PC-3 (cell line): ENCODE measurements at regions not wholly inside any gene's neighbourhood (a gene's known extent, or its start where the extent isn't known, plus 50 kb on each side); places are given as distances from the start of the nearest gene placed in this dataset.

Experiments
- EZH2 ChIP-seq: fragments of 300-600 bp; sonication (generic); IDR thresholded peaks from one replicate; pipeline ENCODE4 v1.6.1; 2017; ENCODE audit warnings: antibody characterized with exemption, mild to moderate bottlenecking, low read length; ENCODE audit not compliant: unreplicated experiment
- EZH2phosphoT487 ChIP-seq: fragments of 300-600 bp; sonication (generic); IDR thresholded peaks from 2 replicates; pipeline ENCODE4 v1.6.1; 2018; ENCODE audit warnings: mild to moderate bottlenecking, antibody characterized with exemption, low read length, borderline replicate concordance
- TF ChIP-seq, protein P1 (sequence below): fragments of 300-600 bp; sonication (generic); conservative IDR thresholded peaks from 2 replicates; pipeline ENCODE4 v1.5.1; 2017; ENCODE audit warnings: antibody characterized with exemption, low read depth, mild to moderate bottlenecking, low read length

DNA sequence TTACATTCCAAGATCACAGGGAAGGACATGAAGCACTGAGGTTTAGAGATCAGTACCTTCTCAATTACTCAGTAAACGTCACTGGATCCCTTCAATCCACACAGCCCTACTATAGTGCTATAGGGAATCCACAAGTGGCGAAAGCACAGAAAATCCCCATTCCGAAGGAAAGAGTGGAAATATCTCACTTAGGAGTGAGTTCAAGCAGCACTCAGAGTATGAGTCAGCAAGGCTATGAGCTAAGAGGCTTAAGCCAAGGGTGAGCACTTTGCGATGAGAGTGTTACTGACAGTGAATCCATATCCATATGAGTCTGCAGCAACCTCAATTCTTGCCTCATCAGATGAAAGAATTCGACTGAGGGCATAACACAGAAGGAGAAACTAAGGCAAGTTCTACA is 165.1 kb downstream of the VSIG4 start:
- TF ChIP-seq, protein P1, sequence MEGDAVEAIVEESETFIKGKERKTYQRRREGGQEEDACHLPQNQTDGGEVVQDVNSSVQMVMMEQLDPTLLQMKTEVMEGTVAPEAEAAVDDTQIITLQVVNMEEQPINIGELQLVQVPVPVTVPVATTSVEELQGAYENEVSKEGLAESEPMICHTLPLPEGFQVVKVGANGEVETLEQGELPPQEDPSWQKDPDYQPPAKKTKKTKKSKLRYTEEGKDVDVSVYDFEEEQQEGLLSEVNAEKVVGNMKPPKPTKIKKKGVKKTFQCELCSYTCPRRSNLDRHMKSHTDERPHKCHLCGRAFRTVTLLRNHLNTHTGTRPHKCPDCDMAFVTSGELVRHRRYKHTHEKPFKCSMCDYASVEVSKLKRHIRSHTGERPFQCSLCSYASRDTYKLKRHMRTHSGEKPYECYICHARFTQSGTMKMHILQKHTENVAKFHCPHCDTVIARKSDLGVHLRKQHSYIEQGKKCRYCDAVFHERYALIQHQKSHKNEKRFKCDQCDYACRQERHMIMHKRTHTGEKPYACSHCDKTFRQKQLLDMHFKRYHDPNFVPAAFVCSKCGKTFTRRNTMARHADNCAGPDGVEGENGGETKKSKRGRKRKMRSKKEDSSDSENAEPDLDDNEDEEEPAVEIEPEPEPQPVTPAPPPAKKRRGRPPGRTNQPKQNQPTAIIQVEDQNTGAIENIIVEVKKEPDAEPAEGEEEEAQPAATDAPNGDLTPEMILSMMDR: no peak
- TF ChIP-seq EZH2: no peak
- no peak for TF ChIP-seq EZH2phosphoT487
